ENCODE measurements at regions not wholly inside any gene's neighbourhood (a gene's known extent, or its start where the extent isn't known, plus 50 kb on each side); places are given as distances from the start of the nearest gene placed in this dataset.

DNA sequence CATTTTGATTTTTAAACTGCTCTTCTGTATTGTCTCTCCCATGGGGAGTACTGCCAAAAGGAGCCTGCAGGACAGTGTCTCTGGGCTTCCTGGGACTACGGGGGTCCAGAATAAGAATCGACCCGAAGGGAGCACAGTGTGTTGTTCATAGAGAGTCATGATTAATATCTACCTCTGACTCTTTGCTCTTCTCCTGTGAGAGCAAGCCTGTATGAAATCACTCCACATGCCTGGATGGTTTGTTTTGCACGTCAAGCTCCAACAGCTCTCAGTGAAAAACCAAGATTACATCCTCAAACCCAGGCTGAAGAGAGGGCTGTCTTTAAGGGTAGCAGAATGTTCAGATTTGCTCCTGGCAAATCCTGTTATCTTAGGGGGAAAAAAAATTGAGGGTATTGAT lies 1860.0 kb upstream of the WWC1 start:
- no peak overlapping the region for H3K23ac ChIP-seq (ENCODE audit: low read length)
- H3K4me3 ChIP-seq (ENCODE audit: low read depth, low read length): no peak overlapping the region
- H3K79me2 ChIP-seq (ENCODE audit: control insufficient read depth, insufficient read depth, low read length, poor library complexity): no peaks in the 10 kb centered on the region
- peaks cover 0 to 2% of the 10 kb centered on the region in 2 experiments for H3K4me1 ChIP-seq (ENCODE audit: control insufficient read depth in 1 of 2, insufficient read depth in 2 of 2, low read length in 2 of 2)
- H3K18ac ChIP-seq (ENCODE audit: low read length): no peak overlapping the region
- no peak for DNase-seq
- no peak overlapping the region for H3K4ac ChIP-seq (ENCODE audit: low read depth, low read length)
- no peaks in the 10 kb centered on the region for H3K79me1 ChIP-seq (ENCODE audit: low read length)
- H2AK5ac ChIP-seq (ENCODE audit: low read length): no peak overlapping the region
- no peak overlapping the region for H4K8ac ChIP-seq (ENCODE audit: low read depth, low read length)
- no peak overlapping the region for H3K4me2 ChIP-seq (ENCODE audit: low read length)
- no peak overlapping the region for H3K9ac ChIP-seq (ENCODE audit: low read length)
- H3K14ac ChIP-seq (ENCODE audit: low read length): no peak overlapping the region
- H3K27ac ChIP-seq (ENCODE audit: low read depth, low read length): no peak overlapping the region
- H2AFZ ChIP-seq (ENCODE audit: insufficient read depth, low read length, poor library complexity): no peak overlapping the region
- H3K27me3 ChIP-seq (ENCODE audit: insufficient read depth, low read length): no peaks in the 10 kb centered on the region
- no peak overlapping the region for H2BK5ac ChIP-seq (ENCODE audit: low read depth, low read length, poor library complexity)
- no peak overlapping the region for H4K12ac ChIP-seq (ENCODE audit: low read depth, low read length)
- no peak overlapping the region for H2BK12ac ChIP-seq (ENCODE audit: low read length)
- no peaks in the 10 kb centered on the region for H3K36me3 ChIP-seq (ENCODE audit: control insufficient read depth in 1 of 2, insufficient read depth in 2 of 2, low read length in 2 of 2)
- H4K91ac ChIP-seq (ENCODE audit: low read depth, low read length): no peak overlapping the region
- WGBS (ENCODE audit: extremely low coverage, insufficient coverage, insufficient read length): no CpG with 5 or more reads among the region's 4 CpGs
- no peak overlapping the region for H2BK120ac ChIP-seq (ENCODE audit: insufficient read depth, low read length, poor library complexity)
- H3K9me3 ChIP-seq (ENCODE audit: insufficient read depth, low read depth, low read length): no peaks in the 10 kb centered on the region

- no peaks in the 10 kb centered on the region for H3K79me2 ChIP-seq (ENCODE audit: control insufficient read depth, insufficient read depth, low read length, poor library complexity)
- H3K9me3 ChIP-seq (ENCODE audit: insufficient read depth, low read depth, low read length): no peaks in the 10 kb centered on the region
- H3K18ac ChIP-seq (ENCODE audit: low read length): no peak overlapping the region
- H2AFZ ChIP-seq (ENCODE audit: insufficient read depth, low read length, poor library complexity): no peak overlapping the region
- no peak overlapping the region for H3K23ac ChIP-seq (ENCODE audit: low read length)
- no peak overlapping the region for H4K91ac ChIP-seq (ENCODE audit: low read depth, low read length)
- no peak overlapping the region for H3K4me2 ChIP-seq (ENCODE audit: low read length)
- H3K36me3 ChIP-seq (ENCODE audit: control insufficient read depth in 1 of 2, insufficient read depth in 2 of 2, low read length in 2 of 2): no peaks in the 10 kb centered on the region
- peaks cover 0 to 2% of the 10 kb centered on the region in 2 experiments for H3K4me1 ChIP-seq (ENCODE audit: control insufficient read depth in 1 of 2, insufficient read depth in 2 of 2, low read length in 2 of 2)
- no peak overlapping the region for H3K27ac ChIP-seq (ENCODE audit: low read depth, low read length)
- H4K12ac ChIP-seq (ENCODE audit: low read depth, low read length): no peak overlapping the region
- no CpG with 5 or more reads among the region's 5 CpGs for WGBS (ENCODE audit: extremely low coverage, insufficient coverage, insufficient read length)
- H3K4me3 ChIP-seq (ENCODE audit: low read depth, low read length): no peak overlapping the region
- no peak overlapping the region for H3K14ac ChIP-seq (ENCODE audit: low read length)
- H3K4ac ChIP-seq (ENCODE audit: low read depth, low read length): no peak overlapping the region
- no peak overlapping the region for H3K9ac ChIP-seq (ENCODE audit: low read length)
- H4K8ac ChIP-seq (ENCODE audit: low read depth, low read length): no peak overlapping the region
- no peaks in the 10 kb centered on the region for H3K27me3 ChIP-seq (ENCODE audit: insufficient read depth, low read length)
- no peak overlapping the region for H2BK12ac ChIP-seq (ENCODE audit: low read length)
- no peak overlapping the region for H2AK5ac ChIP-seq (ENCODE audit: low read length)
- no peak for DNase-seq
- no peak overlapping the region for H2BK120ac ChIP-seq (ENCODE audit: insufficient read depth, low read length, poor library complexity)
- H3K79me1 ChIP-seq (ENCODE audit: low read length): no peaks in the 10 kb centered on the region
- H2BK5ac ChIP-seq (ENCODE audit: low read depth, low read length, poor library complexity): no peak overlapping the region
Observed at GRCh38 chr5:166433679-166434078, 1857.8 kb upstream of the WWC1 start.

GRCh38 chr5:166436872-166437271 lies 1854.6 kb upstream of the WWC1 start:
- Histone ChIP-seq H3K4ac (ENCODE audit: low read depth, low read length) (no peak overlapping the region), H3K23ac (ENCODE audit: low read length) (no peak overlapping the region), H4K8ac (ENCODE audit: low read depth, low read length) (no peak overlapping the region), H2AK5ac (ENCODE audit: low read length) (no peak overlapping the region), H3K4me2 (ENCODE audit: low read length) (no peak overlapping the region), H2BK12ac (ENCODE audit: low read length) (no peak overlapping the region), H3K18ac (ENCODE audit: low read length) (no peak overlapping the region), H3K9me3 (ENCODE audit: insufficient read depth, low read depth, low read length) (no peaks in the 10 kb centered on the region), H3K14ac (ENCODE audit: low read length) (no peak overlapping the region), H3K36me3 (ENCODE audit: control insufficient read depth in 1 of 2, insufficient read depth in 2 of 2, low read length in 2 of 2) (no peaks in the 10 kb centered on the region), H4K91ac (ENCODE audit: low read depth, low read length) (no peak overlapping the region), H3K27ac (ENCODE audit: low read depth, low read length) (no peak overlapping the region), H2BK5ac (ENCODE audit: low read depth, low read length, poor library complexity) (no peak overlapping the region), H3K79me2 (ENCODE audit: control insufficient read depth, insufficient read depth, low read length, poor library complexity) (no peaks in the 10 kb centered on the region), H3K4me1 (ENCODE audit: control insufficient read depth in 1 of 2, insufficient read depth in 2 of 2, low read length in 2 of 2) (no peaks in the 10 kb centered on the region), H3K9ac (ENCODE audit: low read length) (no peak overlapping the region), H2AFZ (ENCODE audit: insufficient read depth, low read length, poor library complexity) (no peak overlapping the region), H3K79me1 (ENCODE audit: low read length) (no peaks in the 10 kb centered on the region), H3K27me3 (ENCODE audit: insufficient read depth, low read length) (no peaks in the 10 kb centered on the region), H2BK120ac (ENCODE audit: insufficient read depth, low read length, poor library complexity) (no peak overlapping the region), H4K12ac (ENCODE audit: low read depth, low read length) (no peak overlapping the region), H3K4me3 (ENCODE audit: low read depth, low read length) (no peak overlapping the region)
- peak in 1 of 2 donors; percentile 15 for DNase-seq
- WGBS (ENCODE audit: extremely low coverage, insufficient coverage, insufficient read length): no CpG with 5 or more reads among the region's 3 CpGs

- Histone ChIP-seq H3K18ac (ENCODE audit: low read length) (no peak overlapping the region), H3K9me3 (ENCODE audit: insufficient read depth, low read depth, low read length) (no peaks in the 10 kb centered on the region), H4K8ac (ENCODE audit: low read depth, low read length) (no peak overlapping the region), H3K79me2 (ENCODE audit: control insufficient read depth, insufficient read depth, low read length, poor library complexity) (no peaks in the 10 kb centered on the region), H3K27ac (ENCODE audit: low read depth, low read length) (no peak overlapping the region), H4K91ac (ENCODE audit: low read depth, low read length) (no peak overlapping the region), H4K12ac (ENCODE audit: low read depth, low read length) (no peak overlapping the region), H3K14ac (ENCODE audit: low read length) (no peak overlapping the region), H3K79me1 (ENCODE audit: low read length) (peaks cover 1% of the 10 kb centered on the region), H2BK5ac (ENCODE audit: low read depth, low read length, poor library complexity) (no peak overlapping the region), H3K36me3 (ENCODE audit: control insufficient read depth in 1 of 2, insufficient read depth in 2 of 2, low read length in 2 of 2) (no peaks in the 10 kb centered on the region), H3K4me1 (ENCODE audit: control insufficient read depth in 1 of 2, insufficient read depth in 2 of 2, low read length in 2 of 2) (peaks cover 0 to 8% of the 10 kb centered on the region in 2 experiments), H3K4ac (ENCODE audit: low read depth, low read length) (no peak overlapping the region), H3K4me3 (ENCODE audit: low read depth, low read length) (no peak overlapping the region), H3K23ac (ENCODE audit: low read length) (no peak overlapping the region), H2AFZ (ENCODE audit: insufficient read depth, low read length, poor library complexity) (no peak overlapping the region), H2BK12ac (ENCODE audit: low read length) (no peak overlapping the region), H3K27me3 (ENCODE audit: insufficient read depth, low read length) (no peaks in the 10 kb centered on the region), H3K4me2 (ENCODE audit: low read length) (no peak overlapping the region), H2AK5ac (ENCODE audit: low read length) (no peak overlapping the region), H3K9ac (ENCODE audit: low read length) (no peak overlapping the region), H2BK120ac (ENCODE audit: insufficient read depth, low read length, poor library complexity) (no peak overlapping the region)
- no peak for DNase-seq
- no CpG with 5 or more reads among the region's 3 CpGs for WGBS (ENCODE audit: extremely low coverage, insufficient coverage, insufficient read length)
Observed at GRCh38 chr5:166486348-166486747, 1805.1 kb upstream of the WWC1 start.

Data from trophoblast cell (in vitro differentiated cells and primary cell).